BE2C (cell line): ENCODE measurements at regions not wholly inside any gene's neighbourhood (a gene's known extent, or its start where the extent isn't known, plus 50 kb on each side); places are given as distances from the start of the nearest gene placed in this dataset.
"Not testable (repeated sequence)": the region's sequence is repeated elsewhere in the genome, so short reads cannot be mapped to it uniquely, and the experiment has no call there.

Source experiments
- DNase-seq: peaks from one replicate; pipeline ENCODE4 v3.0.0-alpha.2; 2020
- H3K27me3 ChIP-seq: fragments of 250-450 bp; sonication (Bioruptor Pico); 2 replicates; pipeline ENCODE4 v1.5.1; 2020; ENCODE audit warnings: mild to moderate bottlenecking
- H3K36me3 ChIP-seq: fragments of 250-450 bp; sonication (Bioruptor Pico); 2 replicates; pipeline ENCODE4 v1.5.1; 2020; ENCODE audit warnings: mild to moderate bottlenecking
- H3K4me1 ChIP-seq: fragments of 250-450 bp; sonication (Bioruptor Pico); 2 replicates; pipeline ENCODE4 v1.5.1; 2020
- H3K4me3 ChIP-seq: 2 replicates; pipeline ENCODE4 v1.5.1; 2011; ENCODE audit warnings: low read depth, low read length
- H3K9me3 ChIP-seq: fragments of 250-450 bp; sonication (Bioruptor Pico); 2 replicates; pipeline ENCODE4 v1.5.1; 2020
- CTCF ChIP-seq: IDR thresholded peaks from 2 replicates; pipeline ENCODE4 v1.5.1; 2012; ENCODE audit warnings: mild to moderate bottlenecking, low read depth, low read length

- Histone ChIP-seq H3K4me1 (no peaks in the 10 kb centered on the region), H3K36me3 (no peaks in the 10 kb centered on the region), H3K27me3 (no peaks in the 10 kb centered on the region), H3K4me3 (no peak overlapping the region), H3K9me3 (no peaks in the 10 kb centered on the region)
- DNase-seq, result no peak
- TF ChIP-seq CTCF, result no peak
Measured at GRCh38 chr15:29514926-29515325, 245.3 kb upstream of the NSMCE3 start.

- H3K36me3 ChIP-seq, result no peaks in the 10 kb centered on the region
- no peaks in the 10 kb centered on the region for H3K9me3 ChIP-seq
- no peak for TF ChIP-seq CTCF
- H3K27me3 ChIP-seq, result no peaks in the 10 kb centered on the region
- no peak overlapping the region for H3K4me3 ChIP-seq
- DNase-seq, result no peak
- H3K4me1 ChIP-seq, result no peaks in the 10 kb centered on the region
Measured at GRCh38 chr15:29511663-29512062, 242.0 kb upstream of the NSMCE3 start.

- H3K9me3 ChIP-seq, DNase-seq, H3K4me1 ChIP-seq, H3K27me3 ChIP-seq, H3K4me3 ChIP-seq, H3K36me3 ChIP-seq: not testable (repeated sequence)
Measured at GRCh38 chr15:29505535-29505934, 235.9 kb upstream of the NSMCE3 start.

- Histone ChIP-seq H3K9me3 (no peaks in the 10 kb centered on the region), H3K4me1 (no peaks in the 10 kb centered on the region), H3K27me3 (no peaks in the 10 kb centered on the region), H3K36me3 (no peaks in the 10 kb centered on the region), H3K4me3 (no peak overlapping the region)
- no peak for TF ChIP-seq CTCF
- no peak for DNase-seq
Measured at GRCh38 chr15:29490747-29491471, 221.3 kb upstream of the NSMCE3 start.

GRCh38 chr15:29480949-29481348 is 211.3 kb upstream of the NSMCE3 start:
- no peaks in the 10 kb centered on the region for H3K36me3 ChIP-seq
- no peak for DNase-seq
- TF ChIP-seq CTCF, result no peak
- H3K4me3 ChIP-seq, result no peak overlapping the region
- H3K27me3 ChIP-seq, result peaks cover 4% of the 10 kb centered on the region; the same call in 1 of the 2 replicates
- H3K4me1 ChIP-seq, result no peaks in the 10 kb centered on the region; the same call in 1 of the 2 replicates
- no peaks in the 10 kb centered on the region for H3K9me3 ChIP-seq

- H3K36me3 ChIP-seq, result no peaks in the 10 kb centered on the region
- no peaks in the 10 kb centered on the region for H3K9me3 ChIP-seq
- TF ChIP-seq CTCF, result no peak
- no peak overlapping the region for H3K4me3 ChIP-seq
- peaks cover 4% of the 10 kb centered on the region; the same call in 1 of the 2 replicates for H3K27me3 ChIP-seq
- H3K4me1 ChIP-seq, result no peaks in the 10 kb centered on the region; the same call in 1 of the 2 replicates
- no peak for DNase-seq
Measured at GRCh38 chr15:29480278-29480677, 210.7 kb upstream of the NSMCE3 start.
